WTC11 (cell line): ENCODE measurements at regions not wholly inside any gene's neighbourhood (a gene's known extent, or its start where the extent isn't known, plus 50 kb on each side); places are given as distances from the start of the nearest gene placed in this dataset.

Experiments
- ATAC-seq: fragments of 200-7000 bp; cut with Tn5 transposase; 2 replicates; pipeline ENCODE4 v1.10.0; 2021; ENCODE audit warnings: mild to moderate bottlenecking, moderate library complexity
- CTCF ChIA-PET: fragments of 300-600 bp; sonication (Branson Sonifier 250); formaldehyde crosslinking; loops from one replicate; lab custom pipeline; 2021; ENCODE audit warnings: antibody characterized with exemption; lab: Charles Lee
- POLR2A ChIA-PET: fragments of 350-600 bp; sonication (Branson Sonifier 250); formaldehyde crosslinking; loops from one replicate; lab custom pipeline; 2021; ENCODE audit warnings: antibody characterized with exemption; lab: Charles Lee
- DNase-seq: peaks from one replicate; pipeline ENCODE4 v3.0.0; 2021; ENCODE audit warnings: low spot score
- H3K27ac Mint-ChIP-seq: 2 replicates; pipeline ENCODE4 v1.8.0; 2021; ENCODE audit warnings: mixed read lengths
- H3K27me3 Mint-ChIP-seq: 2 replicates; pipeline ENCODE4 v1.8.0; 2021; ENCODE audit warnings: low read depth, mild to moderate bottlenecking, moderate library complexity, mixed read lengths
- H3K36me3 Mint-ChIP-seq: 2 replicates; pipeline ENCODE4 v1.8.0; 2021; ENCODE audit warnings: mixed read lengths
- H3K4me1 Mint-ChIP-seq: 2 replicates; pipeline ENCODE4 v1.8.0; 2022; ENCODE audit warnings: mixed read lengths
- H3K4me3 Mint-ChIP-seq: 2 replicates; pipeline ENCODE4 v1.8.0; 2021; ENCODE audit warnings: mild to moderate bottlenecking, moderate library complexity, mixed read lengths
- H3K9me3 Mint-ChIP-seq: 2 replicates; pipeline ENCODE4 v1.8.0; 2021; ENCODE audit warnings: mixed read lengths
- CBFB ChIP-seq: sonication (generic); formaldehyde crosslinking; IDR thresholded peaks from 2 replicates; pipeline ENCODE4 v1.8.1; 2022; ENCODE audit warnings: mild to moderate bottlenecking, low read depth, missing genetic modification reagents
- CREB1 ChIP-seq: sonication (generic); formaldehyde crosslinking; IDR thresholded peaks from 2 replicates; pipeline ENCODE4 v1.8.0; 2023; ENCODE audit warnings: mild to moderate bottlenecking, missing genetic modification reagents
- CREM ChIP-seq: sonication (generic); formaldehyde crosslinking; IDR thresholded peaks from 2 replicates; pipeline ENCODE4 v1.8.1; 2022; ENCODE audit warnings: mild to moderate bottlenecking, missing genetic modification reagents, moderate library complexity
- GTF2I ChIP-seq: fragments of 250-450 bp; sonication (Bioruptor Pico); conservative IDR thresholded peaks from 2 replicates; pipeline ENCODE4 v1.4.0; 2021; ENCODE audit warnings: mild to moderate bottlenecking
- IRF2 ChIP-seq: sonication (generic); formaldehyde crosslinking; IDR thresholded peaks from 2 replicates; pipeline ENCODE4 v1.8.0; 2022; ENCODE audit warnings: low read depth, missing genetic modification reagents, borderline replicate concordance
- JUN ChIP-seq: sonication (generic); formaldehyde crosslinking; IDR thresholded peaks from 2 replicates; pipeline ENCODE4 v1.8.0; 2023; ENCODE audit warnings: mild to moderate bottlenecking, missing genetic modification reagents
- MYBL2 ChIP-seq: sonication (generic); formaldehyde crosslinking; IDR thresholded peaks from 2 replicates; pipeline ENCODE4 v1.8.1; 2023; ENCODE audit warnings: mild to moderate bottlenecking, moderate library complexity, missing genetic modification reagents
- SOX15 ChIP-seq: fragments of 250-450 bp; sonication (Bioruptor Pico); IDR thresholded peaks from 2 replicates; pipeline ENCODE4 v1.9.0; 2021; ENCODE audit warnings: mild to moderate bottlenecking
- TCF7 ChIP-seq: sonication (generic); formaldehyde crosslinking; IDR thresholded peaks from 2 replicates; pipeline ENCODE4 v1.8.0; 2022; ENCODE audit warnings: mild to moderate bottlenecking, low read depth, missing genetic modification reagents, moderate library complexity
- TEAD1 ChIP-seq: sonication (generic); formaldehyde crosslinking; IDR thresholded peaks from 2 replicates; pipeline ENCODE4 v1.8.0; 2022; ENCODE audit warnings: mild to moderate bottlenecking, missing genetic modification reagents
- TEAD4 ChIP-seq: sonication (generic); formaldehyde crosslinking; IDR thresholded peaks from 2 replicates; pipeline ENCODE4 v1.8.0; 2022; ENCODE audit warnings: mild to moderate bottlenecking, missing genetic modification reagents
- ZNF232 ChIP-seq: sonication (generic); formaldehyde crosslinking; IDR thresholded peaks from 2 replicates; pipeline ENCODE4 v1.8.0; 2022; ENCODE audit warnings: mild to moderate bottlenecking, missing genetic modification reagents
- ZNF416 ChIP-seq: fragments of 250-450 bp; sonication (Bioruptor Pico); IDR thresholded peaks from 2 replicates; pipeline ENCODE4 v1.9.0; 2021; ENCODE audit warnings: mild to moderate bottlenecking, inconsistent platforms
- TF ChIP-seq, protein P1 (sequence below): sonication (generic); formaldehyde crosslinking; IDR thresholded peaks from 2 replicates; pipeline ENCODE4 v1.8.0; 2022; ENCODE audit warnings: missing genetic modification reagents
- TF ChIP-seq, protein P2 (sequence below): sonication (generic); formaldehyde crosslinking; conservative IDR thresholded peaks from 2 replicates; pipeline ENCODE4 v1.8.1; 2022; ENCODE audit warnings: mild to moderate bottlenecking, missing genetic modification reagents
- TF ChIP-seq, protein P3 (sequence below): sonication (generic); formaldehyde crosslinking; IDR thresholded peaks from 2 replicates; pipeline ENCODE4 v1.8.1; 2023; ENCODE audit warnings: mild to moderate bottlenecking, missing genetic modification reagents
- TF ChIP-seq, protein P4 (sequence below): sonication (generic); formaldehyde crosslinking; IDR thresholded peaks from 2 replicates; pipeline ENCODE4 v1.8.0; 2023; ENCODE audit warnings: missing genetic modification reagents

DNA sequence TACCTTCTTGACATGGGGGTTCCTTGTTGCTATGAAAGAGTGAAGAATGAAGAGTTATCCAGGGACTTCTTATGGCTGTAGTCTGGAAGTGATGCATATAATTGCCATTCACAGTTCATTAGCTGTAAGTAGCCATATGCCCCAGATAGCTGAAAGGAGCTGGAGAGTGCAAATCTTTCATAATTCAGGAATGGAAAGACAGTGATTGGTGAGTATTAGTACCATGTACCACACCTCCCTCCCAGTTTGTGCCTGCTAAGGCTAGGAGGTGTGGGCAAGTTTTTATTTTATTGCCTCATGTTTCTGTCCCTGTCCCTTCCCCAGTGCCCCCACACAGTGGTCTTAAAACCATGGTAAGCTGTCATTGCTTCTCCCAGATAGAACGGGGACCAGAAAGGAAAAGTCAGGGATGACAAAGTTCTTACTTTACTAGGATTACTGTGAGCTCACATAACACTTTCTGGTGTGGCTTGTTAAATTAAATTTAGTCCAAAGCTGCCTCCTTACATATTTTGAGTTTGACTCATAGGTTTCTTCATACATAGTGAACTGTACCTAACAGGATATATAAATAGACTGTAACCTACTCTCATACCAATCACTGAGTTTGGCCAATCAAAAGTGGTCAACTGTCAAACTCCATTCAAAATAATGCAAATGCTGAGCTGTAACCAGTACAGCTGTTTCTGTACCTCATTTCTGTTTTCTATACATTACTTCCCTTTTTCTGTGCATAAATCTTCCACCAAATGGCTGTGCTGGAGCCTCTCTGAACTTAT is 119.4 kb downstream of the RFPL4B start (continued):
- TF ChIP-seq, protein P1, sequence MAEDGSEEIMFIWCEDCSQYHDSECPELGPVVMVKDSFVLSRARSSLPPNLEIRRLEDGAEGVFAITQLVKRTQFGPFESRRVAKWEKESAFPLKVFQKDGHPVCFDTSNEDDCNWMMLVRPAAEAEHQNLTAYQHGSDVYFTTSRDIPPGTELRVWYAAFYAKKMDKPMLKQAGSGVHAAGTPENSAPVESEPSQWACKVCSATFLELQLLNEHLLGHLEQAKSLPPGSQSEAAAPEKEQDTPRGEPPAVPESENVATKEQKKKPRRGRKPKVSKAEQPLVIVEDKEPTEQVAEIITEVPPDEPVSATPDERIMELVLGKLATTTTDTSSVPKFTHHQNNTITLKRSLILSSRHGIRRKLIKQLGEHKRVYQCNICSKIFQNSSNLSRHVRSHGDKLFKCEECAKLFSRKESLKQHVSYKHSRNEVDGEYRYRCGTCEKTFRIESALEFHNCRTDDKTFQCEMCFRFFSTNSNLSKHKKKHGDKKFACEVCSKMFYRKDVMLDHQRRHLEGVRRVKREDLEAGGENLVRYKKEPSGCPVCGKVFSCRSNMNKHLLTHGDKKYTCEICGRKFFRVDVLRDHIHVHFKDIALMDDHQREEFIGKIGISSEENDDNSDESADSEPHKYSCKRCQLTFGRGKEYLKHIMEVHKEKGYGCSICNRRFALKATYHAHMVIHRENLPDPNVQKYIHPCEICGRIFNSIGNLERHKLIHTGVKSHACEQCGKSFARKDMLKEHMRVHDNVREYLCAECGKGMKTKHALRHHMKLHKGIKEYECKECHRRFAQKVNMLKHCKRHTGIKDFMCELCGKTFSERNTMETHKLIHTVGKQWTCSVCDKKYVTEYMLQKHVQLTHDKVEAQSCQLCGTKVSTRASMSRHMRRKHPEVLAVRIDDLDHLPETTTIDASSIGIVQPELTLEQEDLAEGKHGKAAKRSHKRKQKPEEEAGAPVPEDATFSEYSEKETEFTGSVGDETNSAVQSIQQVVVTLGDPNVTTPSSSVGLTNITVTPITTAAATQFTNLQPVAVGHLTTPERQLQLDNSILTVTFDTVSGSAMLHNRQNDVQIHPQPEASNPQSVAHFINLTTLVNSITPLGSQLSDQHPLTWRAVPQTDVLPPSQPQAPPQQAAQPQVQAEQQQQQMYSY (CRISPR knock-in tag), result no peak
- no peak for TF ChIP-seq SOX15 (CRISPR knock-in tag)
- TF ChIP-seq, protein P2, sequence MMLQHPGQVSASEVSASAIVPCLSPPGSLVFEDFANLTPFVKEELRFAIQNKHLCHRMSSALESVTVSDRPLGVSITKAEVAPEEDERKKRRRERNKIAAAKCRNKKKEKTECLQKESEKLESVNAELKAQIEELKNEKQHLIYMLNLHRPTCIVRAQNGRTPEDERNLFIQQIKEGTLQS (CRISPR knock-in tag), result no peak
- TF ChIP-seq ZNF416 (CRISPR knock-in tag), result no peak

DNA sequence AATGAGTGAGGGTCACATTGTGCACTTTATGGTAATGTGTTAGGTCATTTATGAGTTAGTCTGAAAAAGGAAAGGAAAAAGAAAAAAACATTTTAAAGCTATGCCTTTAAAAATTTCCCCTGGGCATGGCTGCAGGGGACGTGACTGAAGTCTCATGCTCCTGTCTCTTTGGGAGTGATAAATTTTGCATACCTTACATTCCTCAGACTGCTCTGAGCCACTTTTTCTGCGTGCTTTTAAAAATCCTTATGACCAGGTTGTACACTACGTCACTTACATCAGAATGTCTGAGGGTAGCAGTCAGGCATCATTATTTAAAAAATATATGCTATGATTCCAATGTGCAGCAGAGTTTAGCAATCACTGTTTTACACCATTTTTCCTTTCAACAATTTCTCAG is 121.2 kb downstream of the RFPL4B start:
- ChIA-PET CTCF (no interaction called here), POLR2A (no interaction called here)
- Mint-ChIP-seq H3K27ac (no peak overlapping the region), H3K27me3 (no peaks in the 10 kb centered on the region), H3K4me3 (no peak overlapping the region), H3K36me3 (no peaks in the 10 kb centered on the region), H3K4me1 (no peaks in the 10 kb centered on the region), H3K9me3 (no peaks in the 10 kb centered on the region)
- ATAC-seq (no peak), DNase-seq (no peak)
- TF ChIP-seq CBFB (CRISPR knock-in tag) (no peak), CREM (CRISPR knock-in tag) (no peak)

DNA sequence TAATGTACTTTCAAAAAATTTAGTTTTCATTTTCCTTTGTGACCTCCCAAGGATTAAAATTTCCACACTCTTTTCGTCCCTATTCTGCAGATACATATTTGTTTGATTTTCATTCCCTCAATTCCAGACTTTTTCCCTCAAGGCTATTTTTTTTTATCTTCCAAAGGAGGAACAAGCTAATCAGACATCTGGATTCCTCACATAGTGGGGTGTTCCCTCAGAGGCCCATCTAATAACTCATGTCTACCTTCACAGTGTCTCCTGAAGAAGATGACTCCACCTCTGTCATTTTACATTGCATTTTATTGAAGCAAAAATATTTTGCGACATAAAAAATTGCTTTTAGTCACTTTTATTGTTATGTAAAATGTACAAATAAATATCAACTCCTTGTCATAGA is 122.2 kb downstream of the RFPL4B start:
- TF ChIP-seq CREB1 (CRISPR knock-in tag) (no peak), IRF2 (CRISPR knock-in tag) (no peak), ZNF232 (CRISPR knock-in tag) (no peak), TCF7 (CRISPR knock-in tag) (no peak), TEAD4 (no peak), TEAD1 (CRISPR knock-in tag) (no peak), MYBL2 (CRISPR knock-in tag) (no peak), JUN (no peak), GTF2I (CRISPR knock-in tag) (no peak)
- TF ChIP-seq, protein P3, sequence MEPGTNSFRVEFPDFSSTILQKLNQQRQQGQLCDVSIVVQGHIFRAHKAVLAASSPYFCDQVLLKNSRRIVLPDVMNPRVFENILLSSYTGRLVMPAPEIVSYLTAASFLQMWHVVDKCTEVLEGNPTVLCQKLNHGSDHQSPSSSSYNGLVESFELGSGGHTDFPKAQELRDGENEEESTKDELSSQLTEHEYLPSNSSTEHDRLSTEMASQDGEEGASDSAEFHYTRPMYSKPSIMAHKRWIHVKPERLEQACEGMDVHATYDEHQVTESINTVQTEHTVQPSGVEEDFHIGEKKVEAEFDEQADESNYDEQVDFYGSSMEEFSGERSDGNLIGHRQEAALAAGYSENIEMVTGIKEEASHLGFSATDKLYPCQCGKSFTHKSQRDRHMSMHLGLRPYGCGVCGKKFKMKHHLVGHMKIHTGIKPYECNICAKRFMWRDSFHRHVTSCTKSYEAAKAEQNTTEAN (CRISPR knock-in tag), result no peak
- TF ChIP-seq, protein P4, sequence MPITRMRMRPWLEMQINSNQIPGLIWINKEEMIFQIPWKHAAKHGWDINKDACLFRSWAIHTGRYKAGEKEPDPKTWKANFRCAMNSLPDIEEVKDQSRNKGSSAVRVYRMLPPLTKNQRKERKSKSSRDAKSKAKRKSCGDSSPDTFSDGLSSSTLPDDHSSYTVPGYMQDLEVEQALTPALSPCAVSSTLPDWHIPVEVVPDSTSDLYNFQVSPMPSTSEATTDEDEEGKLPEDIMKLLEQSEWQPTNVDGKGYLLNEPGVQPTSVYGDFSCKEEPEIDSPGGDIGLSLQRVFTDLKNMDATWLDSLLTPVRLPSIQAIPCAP (CRISPR knock-in tag), result no peak
- DNase-seq, result no peak
- H3K36me3 Mint-ChIP-seq, result no peaks in the 10 kb centered on the region
- CTCF ChIA-PET, result no interaction called here
- no peak overlapping the region for H3K4me3 Mint-ChIP-seq
- POLR2A ChIA-PET, result no interaction called here
- ATAC-seq, result no peak
- H3K27ac Mint-ChIP-seq, result no peak overlapping the region
- H3K9me3 Mint-ChIP-seq, result no peaks in the 10 kb centered on the region
- H3K27me3 Mint-ChIP-seq, result no peaks in the 10 kb centered on the region
- H3K4me1 Mint-ChIP-seq, result no peaks in the 10 kb centered on the region
